GM04503 (cell line): ENCODE measurements at regions not wholly inside any gene's neighbourhood (a gene's known extent, or its start where the extent isn't known, plus 50 kb on each side); places are given as distances from the start of the nearest gene placed in this dataset.

ENCODE experiments used
- DNase-seq: peaks from one replicate; pipeline ENCODE4 v3.0.0-alpha.2; 2012; ENCODE audit warnings: low read depth

GRCh38 chr13:62003452-62003851, 587.8 kb upstream of the PCDH20 start:
- no peak for DNase-seq

DNA sequence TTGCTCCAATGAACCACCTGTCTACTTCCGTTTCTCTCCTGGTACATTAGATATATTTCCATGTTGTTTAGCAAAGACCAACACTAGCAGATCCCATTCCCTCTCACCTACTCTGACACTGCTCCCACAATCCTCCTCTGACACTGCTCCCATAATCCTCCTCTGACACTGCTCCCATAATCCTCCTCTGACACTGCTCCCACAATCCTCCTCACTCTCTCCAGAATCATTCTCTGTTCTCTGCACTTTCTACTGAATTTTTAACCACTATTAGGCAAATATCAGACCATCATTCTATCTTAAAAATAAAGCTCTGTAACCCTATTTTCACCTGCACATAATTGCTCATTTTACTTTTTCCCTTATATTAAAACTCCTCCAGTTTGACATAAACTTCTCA, 578.5 kb upstream of the PCDH20 start:
- no peak for DNase-seq

DNA sequence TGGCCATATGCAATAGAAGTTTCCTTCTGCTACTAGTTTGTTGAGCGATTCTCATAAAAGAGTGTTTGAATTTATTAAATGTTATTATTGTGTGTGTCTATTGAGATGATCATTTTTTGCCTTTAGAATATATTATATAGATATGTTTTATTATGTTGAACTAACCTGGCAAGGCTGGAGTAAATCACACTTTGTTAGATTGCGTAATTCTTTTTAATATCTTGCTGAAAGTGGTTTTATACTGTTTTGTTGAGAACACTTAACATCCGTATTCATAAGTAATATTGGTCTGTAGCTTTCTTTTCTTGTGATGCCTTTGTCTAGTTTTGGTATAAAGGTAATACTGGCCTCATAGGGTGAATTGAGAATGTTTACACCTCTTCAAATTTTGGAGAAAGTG, 574.3 kb upstream of the PCDH20 start:
- DNase-seq = no peak

DNA sequence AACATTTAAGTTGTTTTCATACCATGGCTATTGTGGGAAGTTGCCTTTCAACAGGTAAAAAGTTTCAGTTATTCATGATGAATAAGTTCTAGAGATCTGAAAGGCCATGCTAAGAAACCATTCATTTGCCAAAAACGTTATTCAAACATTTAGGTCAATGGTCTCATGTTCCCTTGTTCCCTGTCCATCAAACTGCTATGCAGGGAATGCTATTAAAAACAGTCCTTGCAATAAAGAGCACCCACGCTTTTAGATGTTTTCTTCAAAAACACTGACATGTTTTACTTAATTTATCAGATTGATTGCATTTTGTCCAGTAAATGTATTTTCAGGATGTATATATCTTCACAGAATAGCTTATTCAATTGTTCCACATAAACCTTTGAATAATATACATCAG, 573.2 kb upstream of the PCDH20 start:
- no peak for DNase-seq

DNA sequence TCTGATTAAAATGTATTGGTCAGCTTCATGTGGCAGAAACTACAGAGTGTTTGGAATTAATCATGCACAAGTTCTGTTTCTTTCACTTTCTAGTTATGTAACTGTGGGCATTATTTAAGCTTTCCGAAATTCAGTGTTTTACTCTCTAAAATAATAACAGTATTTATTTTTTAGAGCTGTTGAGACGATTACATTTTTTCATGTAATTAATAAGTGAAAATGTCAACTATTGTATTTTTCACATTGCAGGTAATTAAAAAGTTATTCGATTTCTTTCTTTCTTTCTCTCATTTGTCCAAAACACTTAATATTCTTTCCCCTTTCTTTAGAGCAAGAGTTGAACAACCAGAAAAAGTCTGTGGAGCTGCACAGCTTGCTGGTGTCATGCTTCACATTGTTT, 559.4 kb upstream of the PCDH20 start:
- no peak for DNase-seq

- DNase-seq = no peak
These were observed 550.1 kb upstream of the PCDH20 start for GRCh38 chr13:61965756-61966155.

DNA sequence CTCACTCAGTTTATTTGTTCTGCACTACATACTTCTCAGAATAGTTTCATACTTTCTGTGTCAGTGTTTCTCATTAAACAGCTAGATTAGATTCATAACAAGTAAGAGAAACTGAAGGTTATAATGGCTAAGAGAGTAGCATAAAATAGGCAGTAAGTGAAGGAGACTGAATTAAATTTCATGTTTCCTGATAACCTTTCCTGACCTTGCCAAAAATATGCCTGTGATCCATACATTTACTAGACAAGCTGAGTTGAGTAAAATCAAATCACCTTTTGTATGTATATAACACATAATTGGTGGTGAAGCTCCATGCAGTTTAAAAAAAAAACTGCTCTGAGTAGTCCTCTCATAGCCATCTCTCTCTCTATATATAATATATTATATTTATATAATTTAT, 545.3 kb upstream of the PCDH20 start:
- no peak for DNase-seq

GRCh38 chr13:61954092-61954491, 538.4 kb upstream of the PCDH20 start:
- no peak for DNase-seq

DNA sequence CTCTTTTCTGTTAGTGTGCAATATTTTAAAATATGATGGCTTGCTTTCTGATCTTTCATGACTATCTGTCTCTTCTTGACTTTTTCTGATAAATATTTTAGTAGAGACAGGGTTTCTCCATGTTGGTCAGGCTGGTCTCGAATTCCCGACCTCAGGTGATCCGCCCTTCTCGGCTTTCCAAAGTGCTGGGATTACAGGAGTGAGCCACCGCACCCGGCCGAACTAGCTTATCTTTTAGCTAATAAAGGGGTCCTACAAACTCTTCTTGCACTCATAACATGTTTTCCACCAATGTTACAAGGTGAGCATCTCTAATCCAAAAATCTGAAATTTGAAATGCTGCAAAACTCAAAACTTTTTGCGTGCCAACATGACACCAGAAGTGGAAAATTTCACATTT, 535.2 kb upstream of the PCDH20 start:
- DNase-seq = no peak

GRCh38 chr13:61944329-61944929, 528.8 kb upstream of the PCDH20 start:
- DNase-seq = no peak

DNA sequence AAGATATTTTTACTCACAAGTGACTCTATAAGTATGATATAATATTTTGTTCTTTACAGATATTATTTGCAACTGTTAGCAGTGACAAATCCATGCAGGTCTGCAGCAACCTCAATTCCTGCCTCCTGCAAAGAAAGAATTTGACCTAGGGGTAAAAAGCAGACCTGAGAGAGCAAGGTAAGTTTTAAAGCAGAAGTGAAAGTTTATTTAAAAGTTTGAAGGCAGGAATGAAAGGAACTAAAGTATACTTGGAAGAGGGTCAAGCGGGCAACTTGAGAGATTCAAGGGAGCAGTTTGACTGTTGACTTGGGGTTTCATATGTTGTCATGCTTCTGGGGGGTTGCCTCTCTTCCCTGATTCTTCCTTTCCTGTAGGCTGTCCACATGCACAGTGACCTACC, 520.1 kb upstream of the PCDH20 start:
- no peak for DNase-seq

GRCh38 chr13:61927648-61928047, 512.0 kb upstream of the PCDH20 start:
- DNase-seq = no peak

GRCh38 chr13:61918841-61919240, 503.2 kb upstream of the PCDH20 start:
- no peak for DNase-seq

GRCh38 chr13:61916483-61916882, 500.8 kb upstream of the PCDH20 start:
- no peak for DNase-seq

- no peak for DNase-seq
These were observed 497.5 kb upstream of the PCDH20 start for GRCh38 chr13:61913183-61913582.

DNA sequence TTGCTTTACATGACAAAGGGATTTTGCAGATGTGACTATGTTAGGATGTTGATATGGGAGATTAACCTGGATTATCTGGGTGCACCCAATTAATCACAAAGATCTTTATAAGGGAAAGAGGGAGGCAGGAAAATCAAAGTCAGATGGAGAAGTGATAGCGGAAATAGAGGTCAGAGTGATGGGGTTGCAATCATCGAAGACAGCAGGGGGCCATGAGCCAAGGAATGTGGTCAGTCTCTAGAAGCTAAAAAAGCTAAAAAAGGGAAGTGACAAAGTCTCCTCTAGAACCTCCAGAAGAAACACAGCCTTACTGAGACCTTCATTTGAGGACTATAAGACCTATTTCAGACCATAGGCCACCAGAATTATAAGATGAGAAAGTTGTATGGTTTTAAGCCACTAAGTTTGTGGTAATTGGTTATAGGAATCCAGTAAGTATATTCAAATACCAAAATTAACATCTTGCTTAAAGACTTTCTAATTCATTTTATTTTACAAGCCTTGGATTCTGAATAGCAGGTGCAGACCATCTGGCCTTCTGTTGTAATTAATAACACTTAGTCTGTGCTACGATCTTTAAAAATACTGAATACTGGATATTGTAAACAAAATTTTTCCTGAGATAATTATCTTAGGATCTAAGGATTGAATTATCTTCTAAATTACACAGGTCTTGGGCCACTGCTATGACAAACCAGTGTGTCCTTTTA, 493.4 kb upstream of the PCDH20 start:
- DNase-seq = no peak

DNA sequence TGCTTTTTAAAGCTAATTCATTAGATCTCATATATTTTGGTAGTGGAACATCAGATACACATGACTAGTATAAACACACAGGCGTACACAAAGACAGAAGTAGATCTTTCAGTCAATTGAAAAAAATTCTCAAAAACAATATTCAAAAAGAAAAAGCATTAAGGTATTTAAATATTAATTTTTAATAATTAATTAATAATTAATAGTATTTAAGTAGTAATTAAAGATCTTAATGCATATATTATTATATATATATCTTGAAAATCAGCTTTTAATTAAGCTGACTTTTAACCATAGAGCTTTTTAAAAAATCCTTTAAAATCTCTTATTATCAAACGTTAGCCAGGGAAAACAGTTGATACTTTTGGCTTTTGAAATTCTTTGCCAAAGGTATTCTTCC, 489.4 kb upstream of the PCDH20 start:
- DNase-seq = no peak

GRCh38 chr13:61901946-61902541, 486.4 kb upstream of the PCDH20 start:
- DNase-seq = no peak

- DNase-seq = no peak
These were observed 484.4 kb upstream of the PCDH20 start for GRCh38 chr13:61900033-61900432.

DNA sequence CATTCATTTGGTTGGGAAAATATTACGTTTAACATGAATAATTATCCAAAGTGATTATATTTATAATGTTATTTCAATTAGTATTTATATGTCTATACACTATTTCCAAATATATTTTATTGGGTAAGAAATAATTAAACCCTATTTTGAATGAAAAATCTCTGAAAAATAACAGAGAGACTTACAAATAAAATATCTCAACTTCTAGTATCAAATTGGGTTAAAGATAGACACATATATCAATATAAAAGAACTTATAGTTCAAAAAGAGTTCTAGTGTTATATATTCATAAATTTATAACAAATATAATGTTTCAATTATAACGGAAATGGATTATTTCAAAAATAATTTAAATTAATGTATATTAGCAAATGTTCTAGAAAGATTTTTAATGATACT, 482.6 kb upstream of the PCDH20 start:
- DNase-seq = no peak

- DNase-seq = no peak
These were observed 475.8 kb upstream of the PCDH20 start for GRCh38 chr13:61891401-61891800.

DNA sequence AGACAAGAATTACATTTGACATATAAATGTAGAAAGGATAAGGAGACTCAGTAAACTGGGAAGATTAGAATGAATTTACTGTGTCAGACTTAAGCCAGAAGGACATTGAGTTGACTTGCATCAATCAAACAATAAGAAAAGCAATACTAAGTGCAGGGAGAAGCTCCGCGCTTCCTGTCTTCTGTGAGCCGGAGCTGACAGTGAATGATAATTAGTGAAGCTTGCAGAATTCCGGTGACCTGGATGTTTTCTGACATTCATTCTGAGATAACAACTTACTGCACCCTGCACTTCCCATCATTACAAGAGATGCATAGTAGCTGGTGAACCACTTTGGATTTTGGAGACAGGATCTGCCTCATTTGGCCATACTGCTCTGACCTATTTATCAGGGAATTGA, 469.2 kb upstream of the PCDH20 start:
- DNase-seq = no peak

DNA sequence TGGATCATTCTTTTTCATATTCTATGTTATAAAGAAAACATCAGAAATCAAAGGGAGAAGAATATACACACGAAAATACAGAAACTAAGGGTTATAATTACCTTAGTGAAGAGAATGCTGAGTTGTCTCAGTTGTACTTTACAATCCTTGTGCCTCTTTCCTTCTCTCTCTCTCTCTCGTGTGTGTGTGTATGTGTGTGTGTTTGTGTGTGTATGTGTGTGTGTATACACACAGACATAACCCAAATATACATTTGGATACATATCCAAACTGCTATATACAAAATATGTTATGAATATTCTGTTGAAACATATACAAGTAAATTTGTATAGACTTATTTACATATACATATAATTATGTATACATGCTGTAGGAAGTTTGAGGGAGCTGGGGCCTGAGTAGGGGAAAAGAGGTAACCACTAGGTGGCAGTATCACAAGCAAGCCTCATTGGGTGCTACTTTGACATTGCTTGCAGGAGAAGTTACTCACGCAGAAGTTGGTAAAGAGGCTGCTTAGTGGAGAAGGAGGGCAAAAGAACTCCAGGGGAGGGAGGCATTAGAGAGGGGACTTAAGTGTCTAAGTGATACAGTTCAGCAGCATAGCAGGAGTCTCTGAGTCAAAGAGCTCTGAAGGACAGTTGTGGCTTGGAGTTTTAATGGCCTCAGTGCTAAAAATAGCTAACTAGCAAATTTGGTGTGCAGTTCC, 465.1 kb upstream of the PCDH20 start:
- DNase-seq = no peak
